NT2/D1 (cell line): ENCODE measurements at regions not wholly inside any gene's neighbourhood (a gene's known extent, or its start where the extent isn't known, plus 50 kb on each side); places are given as distances from the start of the nearest gene placed in this dataset.

Experiments
- SUZ12 ChIP-seq: IDR thresholded peaks from 2 replicates; pipeline ENCODE4 v1.6.1; 2011; ENCODE audit not compliant: insufficient read length, insufficient read depth; ENCODE audit errors: extremely low read depth
- YY1 ChIP-seq: IDR thresholded peaks from 2 replicates; pipeline ENCODE4 v1.6.1; 2011; ENCODE audit not compliant: insufficient read length, insufficient read depth

DNA sequence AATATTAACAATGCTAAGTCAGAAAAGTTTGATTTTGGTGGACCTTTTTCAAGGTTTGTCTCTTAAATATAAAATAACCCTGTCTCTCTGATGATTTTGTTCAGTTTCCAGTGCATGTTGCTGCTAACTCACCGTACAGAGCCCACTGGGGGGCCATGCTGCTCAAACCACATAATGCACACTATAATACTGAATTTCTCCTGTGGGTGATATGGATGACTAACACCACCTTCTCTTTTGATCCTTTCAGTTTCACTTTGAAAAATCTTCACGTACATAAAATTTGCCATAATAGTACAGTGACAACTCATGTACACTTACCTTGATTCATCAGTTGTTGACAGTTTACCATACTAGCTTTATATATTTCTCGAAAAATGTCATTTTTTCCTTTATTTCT, 506.6 kb upstream of the MAN1A1 start:
- TF ChIP-seq YY1 (no peak), SUZ12 (no peak)
